Esophagus muscularis mucosa (tissue), 4 donors: ENCODE measurements at regions not wholly inside any gene's neighbourhood (a gene's known extent, or its start where the extent isn't known, plus 50 kb on each side); places are given as distances from the start of the nearest gene placed in this dataset.

Experiments
- CTCF ChIP-seq, 3 experiments: fragments of 200-600 bp in 2 of 3; fragments of 450-650 bp in 1 of 3; sonication (generic) in 2 of 3; IDR thresholded peaks; one replicate each; pipeline ENCODE4 v1.5.1; 2017 to 2019; ENCODE audit warnings: antibody characterized with exemption in 3 of 3, mild to moderate bottlenecking in 2 of 3, moderate library complexity in 1 of 3
- EP300 ChIP-seq: sonication (generic); formaldehyde crosslinking; IDR thresholded peaks from one replicate; pipeline ENCODE4 v1.6.1; 2017; ENCODE audit warnings: antibody characterized with exemption
- POLR2A ChIP-seq: fragments of 450-650 bp; IDR thresholded peaks from one replicate; pipeline ENCODE4 v1.6.1; 2017; ENCODE audit warnings: antibody characterized with exemption, moderate library complexity, mild to moderate bottlenecking, low read depth

- no peak for TF ChIP-seq CTCF (IDR thresholded peaks at IDR 0.05)
- no peak for TF ChIP-seq POLR2A
- no peak for TF ChIP-seq EP300
Observed at GRCh38 chr3:137061186-137061585, 103.4 kb downstream of the IL20RB start.
